H9 (cell line): ENCODE measurements at regions not wholly inside any gene's neighbourhood (a gene's known extent, or its start where the extent isn't known, plus 50 kb on each side); places are given as distances from the start of the nearest gene placed in this dataset.

Source experiments
- DNase-seq: peaks from one replicate; pipeline ENCODE4 v3.0.0-alpha.2; 2017
- H2AFZ ChIP-seq: one replicate; pipeline ENCODE4 v1.6.1; 2013; ENCODE audit warnings: mild to moderate bottlenecking, low read length, control low read depth, moderate library complexity
- H2AK5ac ChIP-seq: 2 replicates; pipeline ENCODE4 v1.6.1; 2013; ENCODE audit warnings: low read length, control low read depth, mixed read lengths; ENCODE audit not compliant: insufficient read length
- H2BK120ac ChIP-seq: one replicate; pipeline ENCODE4 v1.6.1; 2013; ENCODE audit warnings: low read depth, mild to moderate bottlenecking, low read length, control low read depth, inconsistent platforms; ENCODE audit not compliant: poor library complexity, severe bottlenecking
- H2BK12ac ChIP-seq: 2 replicates; pipeline ENCODE4 v1.6.1; 2013; ENCODE audit warnings: low read length, control low read depth, mixed read lengths, low read depth; ENCODE audit not compliant: insufficient read length
- H2BK15ac ChIP-seq: 2 replicates; pipeline ENCODE4 v1.6.1; 2013; ENCODE audit warnings: low read depth, low read length, control low read depth
- H2BK20ac ChIP-seq: one replicate; pipeline ENCODE4 v1.6.1; 2013; ENCODE audit warnings: low read depth, mild to moderate bottlenecking, low read length, control low read depth, inconsistent platforms; ENCODE audit not compliant: poor library complexity, severe bottlenecking
- H2BK5ac ChIP-seq: 2 replicates; pipeline ENCODE4 v1.6.1; 2013; ENCODE audit warnings: low read length, control low read depth, mixed read lengths; ENCODE audit not compliant: insufficient read length
- H3K14ac ChIP-seq: 2 replicates; pipeline ENCODE4 v1.6.1; 2013; ENCODE audit warnings: low read length, control low read depth; ENCODE audit not compliant: insufficient read depth
- H3K18ac ChIP-seq: 2 replicates; pipeline ENCODE4 v1.6.1; 2013; ENCODE audit warnings: low read depth, mild to moderate bottlenecking, mixed read lengths, low read length, control low read depth; ENCODE audit not compliant: insufficient read length
- H3K23ac ChIP-seq: 2 replicates; pipeline ENCODE4 v1.6.1; 2013; ENCODE audit warnings: low read length, control low read depth, mixed read lengths, low read depth; ENCODE audit not compliant: insufficient read length
- H3K23me2 ChIP-seq: 2 replicates; pipeline ENCODE4 v1.6.1; 2013; ENCODE audit warnings: low read depth, mild to moderate bottlenecking, mixed read lengths, low read length, control low read depth; ENCODE audit not compliant: insufficient read length, poor library complexity, severe bottlenecking
- H3K27ac ChIP-seq: 2 replicates; pipeline ENCODE4 v1.5.1; 2013; ENCODE audit warnings: low read length, control low read depth, mixed read lengths, low read depth; ENCODE audit not compliant: insufficient read length
- H3K27me3 ChIP-seq: 2 replicates; pipeline ENCODE4 v1.6.1; 2013; ENCODE audit warnings: low read length, control low read depth, inconsistent platforms; ENCODE audit not compliant: insufficient read depth
- H3K4ac ChIP-seq: 2 replicates; pipeline ENCODE4 v1.6.1; 2013; ENCODE audit warnings: low read depth, mild to moderate bottlenecking, control low read depth, inconsistent platforms, low read length, moderate library complexity
- H3K4me1 ChIP-seq: 2 replicates; pipeline ENCODE4 v1.6.1; 2013; ENCODE audit warnings: low read length, control low read depth, inconsistent platforms; ENCODE audit not compliant: insufficient read depth
- H3K4me2 ChIP-seq: 2 replicates; pipeline ENCODE4 v1.6.1; 2013; ENCODE audit warnings: low read length, control low read depth, mixed read lengths; ENCODE audit not compliant: insufficient read length, insufficient read depth
- H3K56ac ChIP-seq: 2 replicates; pipeline ENCODE4 v1.6.1; 2013; ENCODE audit warnings: low read depth, mild to moderate bottlenecking, mixed read lengths, low read length, control low read depth; ENCODE audit not compliant: insufficient read length
- H3K79me1 ChIP-seq: 2 replicates; pipeline ENCODE4 v1.6.1; 2013; ENCODE audit warnings: low read depth, mild to moderate bottlenecking, moderate library complexity, low read length, control low read depth, inconsistent platforms; ENCODE audit not compliant: insufficient read depth, poor library complexity, severe bottlenecking
- H3K79me2 ChIP-seq: 2 replicates; pipeline ENCODE4 v1.6.1; 2013; ENCODE audit warnings: low read length, control low read depth, inconsistent platforms; ENCODE audit not compliant: insufficient read depth
- H3K9ac ChIP-seq: 2 replicates; pipeline ENCODE4 v1.6.1; 2013; ENCODE audit warnings: low read length, control low read depth, mixed read lengths; ENCODE audit not compliant: insufficient read length; ENCODE audit errors: extremely low read depth
- H3K9me3 ChIP-seq: one replicate; pipeline ENCODE4 v1.6.1; 2013; ENCODE audit warnings: low read depth, low read length, inconsistent platforms; ENCODE audit not compliant: control insufficient read depth
- H3T11ph ChIP-seq: one replicate; pipeline ENCODE4 v1.6.1; 2013; ENCODE audit warnings: mild to moderate bottlenecking, low read length, control low read depth, inconsistent platforms
- H4K20me1 ChIP-seq: one replicate; pipeline ENCODE4 v1.6.1; 2013; ENCODE audit not compliant: control insufficient read depth, insufficient read length, insufficient read depth
- H4K5ac ChIP-seq: 2 replicates; pipeline ENCODE4 v1.6.1; 2013; ENCODE audit warnings: low read depth, mild to moderate bottlenecking, mixed read lengths, low read length, control low read depth; ENCODE audit not compliant: insufficient read length
- H4K8ac ChIP-seq: replicated peaks from 2 replicates; pipeline ENCODE4 v1.6.1; 2013; ENCODE audit warnings: low read length, control low read depth, mixed read lengths, low read depth; ENCODE audit not compliant: insufficient read length
- H4K91ac ChIP-seq: 2 replicates; pipeline ENCODE4 v1.6.1; 2013; ENCODE audit warnings: low read depth, mild to moderate bottlenecking, moderate library complexity, mixed read lengths, low read length, control low read depth; ENCODE audit not compliant: insufficient read length
- H3K27ac Mint-ChIP-seq, 3 experiments: 2 replicates in 2 of 3; 3 replicates in 1 of 3; pipeline ENCODE4 v1.8.0; 2020 to 2021; ENCODE audit warnings: mixed read lengths in 3 of 3, mild to moderate bottlenecking in 1 of 3, moderate library complexity in 1 of 3
- H3K27me3 Mint-ChIP-seq: 2 replicates; pipeline ENCODE4 v1.8.0; 2021; ENCODE audit warnings: low read depth, mild to moderate bottlenecking, moderate library complexity, mixed read lengths
- H3K36me3 Mint-ChIP-seq, 3 experiments: 2 replicates in 2 of 3; 3 replicates in 1 of 3; pipeline ENCODE4 v1.8.0; 2020 to 2021; ENCODE audit warnings: low read depth in 3 of 3, mixed read lengths in 3 of 3; ENCODE audit not compliant: insufficient read depth in 1 of 3
- H3K4me1 Mint-ChIP-seq, 2 experiments: 2 replicates each; pipeline ENCODE4 v1.8.0; 2020; ENCODE audit warnings: mixed read lengths in 2 of 2
- H3K4me3 Mint-ChIP-seq, 2 experiments: 2 replicates in 1 of 2; 3 replicates in 1 of 2; pipeline ENCODE4 v1.8.0; 2020 to 2021; ENCODE audit warnings: mild to moderate bottlenecking in 2 of 2, mixed read lengths in 2 of 2, moderate library complexity in 1 of 2
- H3K9me3 Mint-ChIP-seq, 2 experiments: 2 replicates in 1 of 2; 3 replicates in 1 of 2; pipeline ENCODE4 v1.8.0; 2020; ENCODE audit warnings: mild to moderate bottlenecking in 2 of 2, mixed read lengths in 2 of 2, moderate library complexity in 1 of 2
- CTCF ChIP-seq: fragments of 200-600 bp; sonication (generic); conservative IDR thresholded peaks from 3 replicates; pipeline ENCODE4 v1.8.0; 2021; ENCODE audit warnings: antibody characterized with exemption, mild to moderate bottlenecking
- WGBS: extraction: QIAGEN DNeasy Blood & Tissue Kit; methylation state at CpG from one replicate; pipeline ENCODE4 v1.1.7; 2013; ENCODE audit warnings: missing lambda C conversion rate, low lambda C conversion rate, mixed read lengths; ENCODE audit not compliant: insufficient read length; ENCODE audit errors: extremely low coverage; 5-methylcytosine and 5-hydroxymethylcytosine counted together

GRCh38 chr3:81022339-81022738 lies 739.1 kb downstream of the GBE1 start:
- Histone ChIP-seq H2BK5ac (no peak overlapping the region), H4K8ac (no peak overlapping the region), H3K56ac (no peak overlapping the region), H3K18ac (no peak overlapping the region), H3K4me1 (no peaks in the 10 kb centered on the region), H3K4me2 (no peak overlapping the region), H4K91ac (no peak overlapping the region), H3K9ac (no peak overlapping the region), H2BK20ac (no peak overlapping the region), H3K9me3 (no peaks in the 10 kb centered on the region), H3T11ph (no peak overlapping the region), H4K20me1 (no peaks in the 10 kb centered on the region), H3K23ac (no peak overlapping the region), H3K14ac (no peak overlapping the region), H3K79me2 (no peaks in the 10 kb centered on the region), H2BK12ac (no peak overlapping the region), H2AFZ (no peak overlapping the region), H3K27ac (no peak overlapping the region), H2BK120ac (no peak overlapping the region), H3K27me3 (no peaks in the 10 kb centered on the region), H2BK15ac (no peak overlapping the region), H3K4ac (no peak overlapping the region), H4K5ac (no peak overlapping the region), H3K79me1 (no peaks in the 10 kb centered on the region), H3K23me2 (no peaks in the 10 kb centered on the region), H2AK5ac (no peak overlapping the region)
- no peak overlapping the region for H3K27ac Mint-ChIP-seq
- H3K4me1 Mint-ChIP-seq: no peaks in the 10 kb centered on the region
- H3K4me3 Mint-ChIP-seq: no peak overlapping the region
- H3K27me3 Mint-ChIP-seq: no peaks in the 10 kb centered on the region
- H3K9me3 Mint-ChIP-seq: peaks cover 1 to 3% of the 10 kb centered on the region in 2 experiments; a peak in 4 of 5 replicates
- peaks cover 0 to under 1% (median under 1%) of the 10 kb centered on the region in 3 experiments; a peak in 1 of 7 replicates for H3K36me3 Mint-ChIP-seq
- TF ChIP-seq CTCF: no peak
- whole genome bisulfite sequencing: no CpG with 5 or more reads among the region's 3 CpGs
- no peak for DNase-seq
